ENCODE measurements at regions not wholly inside any gene's neighbourhood (a gene's known extent, or its start where the extent isn't known, plus 50 kb on each side); places are given as distances from the start of the nearest gene placed in this dataset.
A peak's percentile ranks its signal among the peaks of the same experiment; 100 is the strongest.

GRCh38 chr12:43252585-43252984 is 299.4 kb downstream of the ADAMTS20 start (continued):
- TF ChIP-seq ASH2L (IDR thresholded peaks at IDR 0.05; ENCODE audit: borderline replicate concordance, low read depth), result no peak
- TF ChIP-seq HDAC6 (IDR thresholded peaks at IDR 0.05; ENCODE audit: unreplicated experiment), result no peak
- no peak for TF ChIP-seq EZH2 (IDR thresholded peaks at IDR 0.05; ENCODE audit: borderline replicate concordance, control insufficient read depth, low read depth, low read length)

GRCh38 chr12:43245947-43246346 is 306.1 kb downstream of the ADAMTS20 start:
- in situ Hi-C loops (cut with MboI) (no loop called here), intact Hi-C loops (cut with micrococcal nuclease; ENCODE audit: unreplicated experiment) (no loop called here)
- DNase-seq (ENCODE audit: low read depth, low spot score) (no peak), FAIRE-seq (no peak), ATAC-seq (no peak)
- H3K36me3 ChIP-seq (ENCODE audit: control insufficient read depth in 2 of 2, insufficient read depth in 2 of 2, low read length in 1 of 2), result no peaks in the 10 kb centered on the region
- H3K9ac ChIP-seq (ENCODE audit: control insufficient read depth, insufficient read depth, low read length), result no peak overlapping the region
- H4K20me1 ChIP-seq (ENCODE audit: control insufficient read depth, insufficient read depth), result no peaks in the 10 kb centered on the region
- TF ChIP-seq ZBTB40 (IDR thresholded peaks at IDR 0.05; ENCODE audit: borderline replicate concordance), result peak; percentile 93
- peak; percentile 61; the same call in 1 of the 2 replicates for TF ChIP-seq MTA2 (IDR thresholded peaks at IDR 0.05; ENCODE audit: low read depth)
- no peak for TF ChIP-seq STAT1 (conservative IDR thresholded peaks at IDR 0.05)
- no peak for TF ChIP-seq SMARCA5 (IDR thresholded peaks at IDR 0.05)
- POLR2A ChIA-PET, result no interaction called here
- RAD21 ChIA-PET (ENCODE audit: unreplicated experiment), result no interaction called here
- no TSS peak for BruUV-seq (replicated peaks)
- no peaks in the 10 kb centered on the region for H3K27me3 ChIP-seq (replicated peaks in 1 of 2; ENCODE audit: control insufficient read depth in 2 of 2, insufficient read depth in 2 of 2, low read length in 1 of 2)
- no peak overlapping the region for H3K4me2 ChIP-seq (ENCODE audit: control insufficient read depth, insufficient read depth)
- no peak overlapping the region for H3K27ac ChIP-seq (ENCODE audit: control insufficient read depth, insufficient read depth)
- H3K4me1 ChIP-seq (ENCODE audit: control insufficient read depth, insufficient read depth, low read length), result no peaks in the 10 kb centered on the region
- SMC1A ChIA-PET (ENCODE audit: uncharacterized antibody, unreplicated experiment), result interaction anchor here (0.6 to 1.2 kb wide), 2 partner anchors 9 to 419 kb away, joined by 3 to 4 read pairs; no protein-coding TSS in a partner anchor
- no peak overlapping the region for H2AFZ ChIP-seq (ENCODE audit: control insufficient read depth, low read depth, low read length)
- H3K9me3 ChIP-seq (replicated peaks; ENCODE audit: control insufficient read depth, insufficient read depth, low read length), result no peaks in the 10 kb centered on the region
- H3K79me2 ChIP-seq (ENCODE audit: control insufficient read depth, insufficient read depth, low read length), result no peaks in the 10 kb centered on the region
- no peak overlapping the region for H3K4me3 ChIP-seq
- WGBS (ENCODE audit: insufficient coverage, insufficient replicate concordance, low lambda C conversion rate, missing lambda C conversion rate), result 36% methylated on average over 3 of the region's 3 CpGs
- CTCF ChIA-PET, result no interaction called here

Data from GM12878 (cell line).